Stimulated activated CD4-positive, alpha-beta T cell treated with anti-CD3 and anti-CD28 coated beads, TNF-alpha, amount 100 ng/mL, for 4 hours (primary cell): ENCODE measurements at regions not wholly inside any gene's neighbourhood (a gene's known extent, or its start where the extent isn't known, plus 50 kb on each side); places are given as distances from the start of the nearest gene placed in this dataset.

Source experiments
- DNase-seq, 3 experiments: peaks; one replicate each; pipeline ENCODE4 v3.0.0-alpha.2; 2020; ENCODE audit warnings: low read depth in 3 of 3

DNA sequence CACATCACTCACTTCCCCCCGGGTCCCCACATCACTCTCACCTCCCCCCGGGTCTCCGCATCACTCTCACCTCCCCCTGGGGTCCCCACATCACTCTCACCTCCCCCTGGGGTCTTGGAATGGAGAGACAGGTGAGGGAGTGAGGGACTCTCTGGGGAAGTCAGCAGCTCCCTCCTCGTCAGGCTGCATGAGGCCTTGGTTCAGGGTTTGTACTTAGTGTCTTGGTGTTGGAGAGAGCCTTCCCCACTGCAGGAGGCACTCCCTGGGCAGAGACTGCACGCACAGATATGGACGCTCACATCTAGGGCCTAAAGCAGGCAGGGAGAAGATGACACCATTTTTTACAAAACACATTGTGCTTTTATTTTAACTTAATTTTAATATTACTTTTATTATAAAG, 56.5 kb upstream of the IRX4 start:
- no peak for DNase-seq

DNA sequence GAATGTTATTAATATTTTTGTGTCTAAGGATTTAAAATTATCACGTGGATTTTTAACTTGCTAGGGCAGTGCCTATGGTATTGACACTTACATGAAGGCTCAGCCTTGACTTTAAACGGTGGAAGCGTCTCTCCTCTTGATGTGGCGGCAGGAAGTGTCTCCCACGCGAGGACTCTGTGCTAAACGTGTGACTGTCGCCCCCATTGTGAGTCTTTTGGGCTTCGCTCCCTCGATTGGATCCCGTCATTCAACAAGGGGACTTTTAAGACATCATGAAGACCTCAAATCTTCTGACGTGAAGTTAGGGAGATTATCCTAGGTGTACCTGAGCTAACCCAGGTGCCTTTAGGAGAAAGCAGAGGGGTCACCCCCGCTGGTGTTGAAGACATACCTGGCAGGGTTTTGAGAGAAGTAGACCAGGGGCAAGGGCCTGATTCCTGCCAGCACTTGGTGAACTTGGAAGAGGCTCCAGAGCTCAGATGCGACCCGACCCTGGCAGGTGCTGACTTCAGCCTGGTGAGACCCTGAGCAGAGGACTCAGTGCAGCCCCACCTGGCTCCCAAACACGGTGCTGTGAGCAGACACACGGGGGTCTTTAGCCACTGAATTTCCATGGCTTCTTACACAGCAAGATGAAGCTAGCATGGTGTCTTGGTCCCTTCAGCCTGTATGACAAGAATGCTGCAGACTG, 55.7 kb upstream of the IRX4 start:
- no peak for DNase-seq

- no peak for DNase-seq
Observed at GRCh38 chr5:1937590-1937989, 54.9 kb upstream of the IRX4 start.

- DNase-seq = no peak
Observed at GRCh38 chr5:1936901-1937300, 54.2 kb upstream of the IRX4 start.

GRCh38 chr5:1936413-1936812, 53.7 kb upstream of the IRX4 start:
- DNase-seq = no peak

DNA sequence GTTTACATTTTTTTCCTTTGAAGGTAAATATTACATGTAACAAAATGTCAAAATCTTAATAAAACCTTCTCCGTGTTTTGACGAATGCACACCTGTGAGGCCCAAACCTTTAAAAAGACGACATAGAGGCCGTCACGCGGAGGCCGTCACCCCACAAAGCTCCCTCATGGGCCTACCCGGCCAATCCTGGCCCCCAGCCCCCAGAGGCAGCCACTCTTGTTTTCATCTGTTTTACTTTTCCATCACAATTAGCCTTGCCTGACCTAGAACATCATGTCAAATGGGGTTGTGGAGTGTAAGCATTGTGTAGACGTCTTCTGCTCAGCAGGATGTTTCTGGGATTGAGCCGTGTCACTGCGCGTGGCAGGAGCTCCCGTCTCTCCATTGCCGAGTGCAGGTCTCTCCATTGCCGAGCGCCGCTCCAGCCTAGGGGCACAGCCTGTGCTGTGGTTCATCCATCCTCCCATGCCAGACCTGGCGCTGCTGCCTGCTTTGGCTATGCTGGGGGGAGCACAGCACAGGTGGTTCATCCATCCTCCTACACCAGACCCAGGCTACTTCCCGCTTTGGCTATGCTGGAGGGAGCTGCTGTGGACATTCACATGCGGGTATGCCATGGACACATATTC, 52.2 kb upstream of the IRX4 start:
- no peak for DNase-seq

GRCh38 chr5:1934056-1934394, 51.3 kb upstream of the IRX4 start:
- no peak for DNase-seq

DNA sequence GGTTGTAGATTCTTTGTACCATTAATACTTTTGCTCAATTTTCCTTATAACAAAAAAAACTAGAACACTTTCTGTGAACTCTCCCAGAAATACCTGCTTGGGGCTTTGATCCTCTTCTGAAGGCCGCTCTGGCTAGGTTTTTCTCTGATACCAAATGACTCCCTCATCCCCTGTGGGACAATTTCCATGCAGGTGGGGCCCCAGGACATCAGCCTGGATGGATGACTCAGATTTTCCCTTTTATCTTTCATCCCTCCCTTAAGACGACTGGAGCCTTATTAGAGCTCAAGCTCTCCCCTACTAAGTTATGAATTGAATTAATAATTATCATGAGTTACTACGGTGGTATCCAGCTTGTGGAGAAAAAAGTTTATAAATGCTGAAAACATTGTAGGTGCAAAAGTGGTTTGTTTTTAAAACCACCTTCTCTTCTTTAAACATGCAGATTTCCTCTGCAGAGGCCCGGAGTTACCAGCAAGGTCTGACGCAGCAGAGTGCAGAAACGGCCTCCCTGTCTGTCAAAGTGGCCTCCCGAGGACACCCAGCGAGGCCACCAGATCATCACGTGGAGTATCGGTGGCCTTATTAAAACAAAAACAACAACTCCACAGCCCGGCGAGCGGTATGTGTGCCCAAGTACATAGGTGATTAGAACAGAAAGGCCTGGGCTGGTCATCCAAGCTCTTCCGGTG, 50.8 kb upstream of the IRX4 start:
- no peak for DNase-seq
